CD14-positive monocyte (primary cell): ENCODE measurements at regions not wholly inside any gene's neighbourhood (a gene's known extent, or its start where the extent isn't known, plus 50 kb on each side); places are given as distances from the start of the nearest gene placed in this dataset.

Experiments used
- DNase-seq, 3 donors: peaks; one replicate each; pipeline ENCODE4 v3.0.0-alpha.2; 2011 to 2022
- H2AFZ ChIP-seq: 2 replicates; pipeline ENCODE4 v1.6.0; 2012; ENCODE audit warnings: mild to moderate bottlenecking, low read depth, low read length, inconsistent platforms; ENCODE audit not compliant: insufficient read depth, poor library complexity, severe bottlenecking
- H3K27ac ChIP-seq, 2 donors: 1 replicate in 1 of 2; 2 replicates in 1 of 2; pipeline ENCODE4 v1.5.1; 2012 to 2013; ENCODE audit warnings: low read length in 2 of 2, control low read depth in 1 of 2, inconsistent platforms in 1 of 2, low read depth in 1 of 2, mild to moderate bottlenecking in 1 of 2
- H3K27me3 ChIP-seq, 2 donors: one replicate each; pipeline versions ENCODE4 v1.6.0 to v1.6.1; 2011 to 2013; ENCODE audit warnings: low read length in 2 of 2; ENCODE audit not compliant: control insufficient read depth in 2 of 2, insufficient read depth in 2 of 2
- H3K36me3 ChIP-seq, 2 donors: replicated peaks in 1 of 2; 1 replicate in 1 of 2; 2 replicates in 1 of 2; pipeline versions ENCODE4 v1.5.1 to v1.6.1; 2012 to 2013; ENCODE audit warnings: low read length in 2 of 2, control low read depth in 1 of 2, inconsistent platforms in 1 of 2, mild to moderate bottlenecking in 1 of 2; ENCODE audit not compliant: insufficient read depth in 2 of 2, control insufficient read depth in 1 of 2
- H3K4me1 ChIP-seq, 2 donors: 1 replicate in 1 of 2; 2 replicates in 1 of 2; pipeline versions ENCODE4 v1.5.1 to v1.6.1; 2012 to 2013; ENCODE audit warnings: low read length in 2 of 2, control low read depth in 1 of 2, inconsistent platforms in 1 of 2, mild to moderate bottlenecking in 1 of 2, moderate library complexity in 1 of 2; ENCODE audit not compliant: insufficient read depth in 2 of 2, control insufficient read depth in 1 of 2
- H3K4me2 ChIP-seq: replicated peaks from 2 replicates; pipeline ENCODE3; 2012; ENCODE audit warnings: low read length, moderate library complexity, mild to moderate bottlenecking; ENCODE audit not compliant: poor library complexity, severe bottlenecking; ENCODE audit errors: extremely low read depth
- H3K4me3 ChIP-seq, 3 experiments: fragments of 200-600 bp in 1 of 3; sonication (generic) in 1 of 3; replicated peaks in 1 of 3; 1 replicate in 2 of 3; 2 replicates in 1 of 3; pipeline ENCODE4 v1.5.1; 2011 to 2013; ENCODE audit warnings: low read length in 3 of 3, mild to moderate bottlenecking in 3 of 3, control low read depth in 2 of 3, low read depth in 2 of 3, inconsistent platforms in 1 of 3, moderate library complexity in 1 of 3
- H3K79me2 ChIP-seq: 2 replicates; pipeline ENCODE4 v1.6.0; 2012; ENCODE audit warnings: mild to moderate bottlenecking, control low read depth, inconsistent platforms, low read length, moderate library complexity; ENCODE audit not compliant: insufficient read depth
- H3K9ac ChIP-seq: 2 replicates; pipeline ENCODE4 v1.6.0; 2017; ENCODE audit warnings: low read length, mild to moderate bottlenecking; ENCODE audit not compliant: insufficient read depth, poor library complexity, severe bottlenecking
- H3K9me3 ChIP-seq, 2 donors: replicated peaks in 1 of 2; 1 replicate in 1 of 2; 2 replicates in 1 of 2; pipeline versions ENCODE4 v1.5.1 to v1.6.1; 2012 to 2013; ENCODE audit warnings: low read length in 2 of 2, control low read depth in 1 of 2; ENCODE audit not compliant: control insufficient read depth in 1 of 2, insufficient read depth in 1 of 2
- H4K20me1 ChIP-seq: 2 replicates; pipeline ENCODE4 v1.6.0; 2012; ENCODE audit warnings: mild to moderate bottlenecking, low read length, control low read depth, moderate library complexity; ENCODE audit not compliant: insufficient read depth
- H3K27ac Mint-ChIP-seq, 7 donors: one replicate each; pipeline ENCODE4 v1.8.0; 2020; ENCODE audit warnings: mild to moderate bottlenecking in 7 of 7, mixed read lengths in 7 of 7, moderate library complexity in 6 of 7, inconsistent platforms in 2 of 7
- H3K27me3 Mint-ChIP-seq, 3 donors: one replicate each; pipeline ENCODE4 v1.8.0; 2021 to 2022; ENCODE audit warnings: low read depth in 3 of 3, mild to moderate bottlenecking in 3 of 3, mixed read lengths in 3 of 3, moderate library complexity in 3 of 3, inconsistent platforms in 1 of 3
- H3K36me3 Mint-ChIP-seq, 2 donors: one replicate each; pipeline ENCODE4 v1.8.0; 2020; ENCODE audit warnings: mixed read lengths in 2 of 2, inconsistent platforms in 1 of 2, mild to moderate bottlenecking in 1 of 2
- H3K4me1 Mint-ChIP-seq: one replicate; pipeline ENCODE4 v1.8.0; 2020; ENCODE audit warnings: mild to moderate bottlenecking, mixed read lengths
- H3K4me3 Mint-ChIP-seq, 2 donors: one replicate each; pipeline ENCODE4 v1.8.0; 2020; ENCODE audit warnings: mild to moderate bottlenecking in 2 of 2, mixed read lengths in 2 of 2, moderate library complexity in 1 of 2
- H3K9me3 Mint-ChIP-seq, 7 donors: one replicate each; pipeline ENCODE4 v1.8.0; 2020 to 2022; ENCODE audit warnings: mixed read lengths in 7 of 7, mild to moderate bottlenecking in 6 of 7, moderate library complexity in 6 of 7, inconsistent platforms in 2 of 7
- CTCF ChIP-seq: fragments of 200-600 bp; IDR thresholded peaks from one replicate; pipeline ENCODE4 v1.8.0; 2022; ENCODE audit warnings: antibody characterized with exemption, mild to moderate bottlenecking
- WGBS: methylation state at CpG from one replicate; pipeline ENCODE4 v1.1.5; 2013; ENCODE audit warnings: missing lambda C conversion rate; ENCODE audit not compliant: insufficient coverage; 5-methylcytosine and 5-hydroxymethylcytosine counted together
- intact Hi-C, 2 donors: fragments of 100-400 bp; cut with micrococcal nuclease; formaldehyde crosslinking; loops; one replicate each; pipeline versions ENCODE4 v1.15.0 to v1.15.1; 2023

- Histone ChIP-seq H3K9ac (no peak overlapping the region), H3K36me3 (no peaks in the 10 kb centered on the region), H3K4me2 (no peak overlapping the region), H3K4me3 (no peak overlapping the region), H3K27me3 (peaks cover 0 to 2% of the 10 kb centered on the region in 2 donors), H3K27ac (no peak overlapping the region), H3K4me1 (peaks cover 14 to 15% of the 10 kb centered on the region in 2 donors), H3K79me2 (no peaks in the 10 kb centered on the region), H4K20me1 (no peaks in the 10 kb centered on the region), H3K9me3 (no peaks in the 10 kb centered on the region), H2AFZ (no peak overlapping the region)
- Mint-ChIP-seq H3K27ac (no peak overlapping the region), H3K4me1 (no peaks in the 10 kb centered on the region), H3K4me3 (no peak overlapping the region), H3K9me3 (peaks cover 0 to 2% (median 0%) of the 10 kb centered on the region in 7 donors), H3K27me3 (peaks cover 0 to 5% (median 2%) of the 10 kb centered on the region in 3 donors), H3K36me3 (no peaks in the 10 kb centered on the region)
- no peak for DNase-seq
- intact Hi-C loops, result no loop called here
- TF ChIP-seq CTCF, result no peak
Observed at GRCh38 chr16:52751035-52751434, 204.1 kb upstream of the TOX3 start.

GRCh38 chr16:52748741-52749140 lies 201.8 kb upstream of the TOX3 start:
- no peak for TF ChIP-seq CTCF
- Histone ChIP-seq H3K4me3 (no peak overlapping the region), H3K4me1 (no peaks in the 10 kb centered on the region), H3K4me2 (no peak overlapping the region), H3K9ac (no peak overlapping the region), H3K27ac (no peak overlapping the region), H2AFZ (no peak overlapping the region), H3K27me3 (peaks cover 0 to 2% of the 10 kb centered on the region in 2 donors), H3K79me2 (no peaks in the 10 kb centered on the region), H3K9me3 (no peaks in the 10 kb centered on the region), H4K20me1 (no peaks in the 10 kb centered on the region), H3K36me3 (no peaks in the 10 kb centered on the region)
- no peaks in the 10 kb centered on the region for H3K4me1 Mint-ChIP-seq
- H3K4me3 Mint-ChIP-seq, result no peak overlapping the region
- WGBS, result no CpG with 5 or more reads among the region's 4 CpGs
- no peak for DNase-seq
- no peaks in the 10 kb centered on the region for H3K36me3 Mint-ChIP-seq
- peaks cover 0 to 5% (median 4%) of the 10 kb centered on the region in 3 donors for H3K27me3 Mint-ChIP-seq
- no peak overlapping the region for H3K27ac Mint-ChIP-seq
- peaks cover 0 to 2% (median 0%) of the 10 kb centered on the region in 7 donors for H3K9me3 Mint-ChIP-seq
- intact Hi-C loops, result no loop called here
